ENCODE measurements at regions not wholly inside any gene's neighbourhood (a gene's known extent, or its start where the extent isn't known, plus 50 kb on each side); places are given as distances from the start of the nearest gene placed in this dataset.
A peak's percentile ranks its signal among the peaks of the same experiment; 100 is the strongest.

GRCh38 chr5:174980952-174981351, 256.6 kb downstream of the MSX2 start:
- no peak overlapping the region for H3K14ac ChIP-seq (ENCODE audit: low read length)
- H2AFZ ChIP-seq (ENCODE audit: insufficient read depth, low read length, poor library complexity), result no peak overlapping the region
- no peaks in the 10 kb centered on the region for H3K79me1 ChIP-seq (ENCODE audit: low read length)
- no peak overlapping the region for H3K27ac ChIP-seq (ENCODE audit: low read depth, low read length)
- H2AK5ac ChIP-seq (ENCODE audit: low read length), result no peak overlapping the region
- no peak overlapping the region for H3K4me2 ChIP-seq (ENCODE audit: low read length)
- no peaks in the 10 kb centered on the region for H3K9me3 ChIP-seq (ENCODE audit: insufficient read depth, low read depth, low read length)
- no peak overlapping the region for H4K91ac ChIP-seq (ENCODE audit: low read depth, low read length)
- H3K4me1 ChIP-seq (ENCODE audit: control insufficient read depth in 1 of 2, insufficient read depth in 2 of 2, low read length in 2 of 2), result no peaks in the 10 kb centered on the region
- no peak overlapping the region for H3K23ac ChIP-seq (ENCODE audit: low read length)
- no peak overlapping the region for H2BK12ac ChIP-seq (ENCODE audit: low read length)
- no peak overlapping the region for H4K12ac ChIP-seq (ENCODE audit: low read depth, low read length)
- no peak overlapping the region for H3K4me3 ChIP-seq (ENCODE audit: low read depth, low read length)
- H3K9ac ChIP-seq (ENCODE audit: low read length), result no peak overlapping the region
- no peak overlapping the region for H3K4ac ChIP-seq (ENCODE audit: low read depth, low read length)
- no peak overlapping the region for H2BK120ac ChIP-seq (ENCODE audit: insufficient read depth, low read length, poor library complexity)
- H3K36me3 ChIP-seq (ENCODE audit: control insufficient read depth in 1 of 2, insufficient read depth in 2 of 2, low read length in 2 of 2), result no peaks in the 10 kb centered on the region
- no peak overlapping the region for H4K8ac ChIP-seq (ENCODE audit: low read depth, low read length)
- no peak for DNase-seq
- WGBS (ENCODE audit: extremely low coverage, insufficient coverage, insufficient read length), result no CpG with 5 or more reads among the region's 2 CpGs
- no peaks in the 10 kb centered on the region for H3K27me3 ChIP-seq (ENCODE audit: insufficient read depth, low read length)
- no peak overlapping the region for H2BK5ac ChIP-seq (ENCODE audit: low read depth, low read length, poor library complexity)
- no peaks in the 10 kb centered on the region for H3K79me2 ChIP-seq (ENCODE audit: control insufficient read depth, insufficient read depth, low read length, poor library complexity)
- no peak overlapping the region for H3K18ac ChIP-seq (ENCODE audit: low read length)

GRCh38 chr5:174972291-174972690, 247.9 kb downstream of the MSX2 start:
- no CpG with 5 or more reads among the region's 2 CpGs for WGBS (ENCODE audit: extremely low coverage, insufficient coverage, insufficient read length)
- Histone ChIP-seq H3K4ac (ENCODE audit: low read depth, low read length) (no peak overlapping the region), H2BK5ac (ENCODE audit: low read depth, low read length, poor library complexity) (no peak overlapping the region), H4K8ac (ENCODE audit: low read depth, low read length) (no peak overlapping the region), H2AFZ (ENCODE audit: insufficient read depth, low read length, poor library complexity) (no peak overlapping the region), H3K36me3 (ENCODE audit: control insufficient read depth in 1 of 2, insufficient read depth in 2 of 2, low read length in 2 of 2) (no peaks in the 10 kb centered on the region), H3K27ac (ENCODE audit: low read depth, low read length) (no peak overlapping the region), H3K79me1 (ENCODE audit: low read length) (no peaks in the 10 kb centered on the region), H3K18ac (ENCODE audit: low read length) (no peak overlapping the region), H3K79me2 (ENCODE audit: control insufficient read depth, insufficient read depth, low read length, poor library complexity) (no peaks in the 10 kb centered on the region), H3K9ac (ENCODE audit: low read length) (no peak overlapping the region), H4K91ac (ENCODE audit: low read depth, low read length) (no peak overlapping the region), H3K27me3 (ENCODE audit: insufficient read depth, low read length) (no peaks in the 10 kb centered on the region), H3K4me1 (ENCODE audit: control insufficient read depth in 1 of 2, insufficient read depth in 2 of 2, low read length in 2 of 2) (peaks cover 5 to 6% of the 10 kb centered on the region in 2 experiments), H4K12ac (ENCODE audit: low read depth, low read length) (no peak overlapping the region), H3K9me3 (ENCODE audit: insufficient read depth, low read depth, low read length) (peaks cover 3% of the 10 kb centered on the region), H3K4me3 (ENCODE audit: low read depth, low read length) (no peak overlapping the region), H2BK120ac (ENCODE audit: insufficient read depth, low read length, poor library complexity) (no peak overlapping the region), H3K23ac (ENCODE audit: low read length) (no peak overlapping the region), H2AK5ac (ENCODE audit: low read length) (no peak overlapping the region), H3K14ac (ENCODE audit: low read length) (no peak overlapping the region), H2BK12ac (ENCODE audit: low read length) (no peak overlapping the region), H3K4me2 (ENCODE audit: low read length) (peak overlapping the region; percentile 2)
- peak in 1 of 2 donors; percentile 71 for DNase-seq

- Histone ChIP-seq H2AK5ac (ENCODE audit: low read length) (no peak overlapping the region), H3K23ac (ENCODE audit: low read length) (no peak overlapping the region), H2AFZ (ENCODE audit: insufficient read depth, low read length, poor library complexity) (no peak overlapping the region), H3K9ac (ENCODE audit: low read length) (no peak overlapping the region), H2BK120ac (ENCODE audit: insufficient read depth, low read length, poor library complexity) (no peak overlapping the region), H3K27me3 (ENCODE audit: insufficient read depth, low read length) (no peaks in the 10 kb centered on the region), H3K79me2 (ENCODE audit: control insufficient read depth, insufficient read depth, low read length, poor library complexity) (no peaks in the 10 kb centered on the region), H4K91ac (ENCODE audit: low read depth, low read length) (no peak overlapping the region), H2BK5ac (ENCODE audit: low read depth, low read length, poor library complexity) (no peak overlapping the region), H3K79me1 (ENCODE audit: low read length) (no peaks in the 10 kb centered on the region), H3K9me3 (ENCODE audit: insufficient read depth, low read depth, low read length) (peaks cover 3% of the 10 kb centered on the region), H3K4me1 (ENCODE audit: control insufficient read depth in 1 of 2, insufficient read depth in 2 of 2, low read length in 2 of 2) (peaks cover 5 to 6% of the 10 kb centered on the region in 2 experiments), H3K4ac (ENCODE audit: low read depth, low read length) (no peak overlapping the region), H3K14ac (ENCODE audit: low read length) (no peak overlapping the region), H2BK12ac (ENCODE audit: low read length) (no peak overlapping the region), H3K36me3 (ENCODE audit: control insufficient read depth in 1 of 2, insufficient read depth in 2 of 2, low read length in 2 of 2) (no peaks in the 10 kb centered on the region), H3K18ac (ENCODE audit: low read length) (no peak overlapping the region), H3K27ac (ENCODE audit: low read depth, low read length) (no peak overlapping the region), H4K8ac (ENCODE audit: low read depth, low read length) (no peak overlapping the region), H4K12ac (ENCODE audit: low read depth, low read length) (no peak overlapping the region), H3K4me3 (ENCODE audit: low read depth, low read length) (no peak overlapping the region), H3K4me2 (ENCODE audit: low read length) (no peak overlapping the region)
- DNase-seq, result no peak
These were observed 246.8 kb downstream of the MSX2 start for GRCh38 chr5:174971210-174971609.

- H3K9me3 ChIP-seq (ENCODE audit: insufficient read depth, low read depth, low read length), result peaks cover 3% of the 10 kb centered on the region
- H4K12ac ChIP-seq (ENCODE audit: low read depth, low read length), result no peak overlapping the region
- H3K4me1 ChIP-seq (ENCODE audit: control insufficient read depth in 1 of 2, insufficient read depth in 2 of 2, low read length in 2 of 2), result peaks cover 5 to 6% of the 10 kb centered on the region in 2 experiments
- no peak overlapping the region for H3K23ac ChIP-seq (ENCODE audit: low read length)
- H3K4me2 ChIP-seq (ENCODE audit: low read length), result no peak overlapping the region
- no peak overlapping the region for H4K8ac ChIP-seq (ENCODE audit: low read depth, low read length)
- H3K36me3 ChIP-seq (ENCODE audit: control insufficient read depth in 1 of 2, insufficient read depth in 2 of 2, low read length in 2 of 2), result no peaks in the 10 kb centered on the region
- H2BK5ac ChIP-seq (ENCODE audit: low read depth, low read length, poor library complexity), result no peak overlapping the region
- H4K91ac ChIP-seq (ENCODE audit: low read depth, low read length), result no peak overlapping the region
- no peaks in the 10 kb centered on the region for H3K79me2 ChIP-seq (ENCODE audit: control insufficient read depth, insufficient read depth, low read length, poor library complexity)
- H3K4me3 ChIP-seq (ENCODE audit: low read depth, low read length), result no peak overlapping the region
- DNase-seq, result no peak
- no peak overlapping the region for H2BK120ac ChIP-seq (ENCODE audit: insufficient read depth, low read length, poor library complexity)
- WGBS (ENCODE audit: extremely low coverage, insufficient coverage, insufficient read length), result no CpG with 5 or more reads among the region's 4 CpGs
- H3K27ac ChIP-seq (ENCODE audit: low read depth, low read length), result no peak overlapping the region
- no peak overlapping the region for H3K14ac ChIP-seq (ENCODE audit: low read length)
- no peak overlapping the region for H3K18ac ChIP-seq (ENCODE audit: low read length)
- H2AFZ ChIP-seq (ENCODE audit: insufficient read depth, low read length, poor library complexity), result no peak overlapping the region
- H3K27me3 ChIP-seq (ENCODE audit: insufficient read depth, low read length), result no peaks in the 10 kb centered on the region
- no peak overlapping the region for H3K9ac ChIP-seq (ENCODE audit: low read length)
- no peaks in the 10 kb centered on the region for H3K79me1 ChIP-seq (ENCODE audit: low read length)
- no peak overlapping the region for H2AK5ac ChIP-seq (ENCODE audit: low read length)
- H3K4ac ChIP-seq (ENCODE audit: low read depth, low read length), result no peak overlapping the region
- H2BK12ac ChIP-seq (ENCODE audit: low read length), result no peak overlapping the region
These were observed 246.1 kb downstream of the MSX2 start for GRCh38 chr5:174970502-174970901.
